Tibial artery (tissue), 4 donors: ENCODE measurements at regions not wholly inside any gene's neighbourhood (a gene's known extent, or its start where the extent isn't known, plus 50 kb on each side); places are given as distances from the start of the nearest gene placed in this dataset.
"Not testable (repeated sequence)": the region's sequence is repeated elsewhere in the genome, so short reads cannot be mapped to it uniquely, and the experiment has no call there.

Source experiments
- DNase-seq, 2 donors: peaks; one replicate each; pipeline ENCODE4 v3.0.0-alpha.2; 2019
- H3K27ac ChIP-seq, 2 donors: fragments of 200-600 bp; sonication (generic) in 1 of 2; 1 replicate in 1 of 2; 2 replicates in 1 of 2; pipeline ENCODE4 v1.5.1; 2018 to 2019; ENCODE audit warnings: mild to moderate bottlenecking in 1 of 2
- H3K27me3 ChIP-seq, 2 donors: fragments of 200-600 bp; sonication (generic) in 1 of 2; one replicate each; pipeline versions ENCODE4 v1.5.1 to v1.6.0; 2016 to 2019
- H3K36me3 ChIP-seq, 3 donors: fragments of 200-600 bp; sonication (generic) in 2 of 3; one replicate each; pipeline ENCODE4 v1.5.1; 2016 to 2019; ENCODE audit warnings: mild to moderate bottlenecking in 2 of 3
- H3K4me1 ChIP-seq, 4 donors: fragments of 200-600 bp; sonication (generic) in 2 of 4; 1 replicate in 3 of 4; 2 replicates in 1 of 4; pipeline ENCODE4 v1.5.1; 2016 to 2019
- H3K4me3 ChIP-seq, 2 donors: fragments of 200-600 bp; sonication (generic) in 1 of 2; 1 replicate in 1 of 2; 2 replicates in 1 of 2; pipeline ENCODE4 v1.5.1; 2018 to 2019; ENCODE audit warnings: mild to moderate bottlenecking in 2 of 2
- H3K9me3 ChIP-seq, 3 donors: fragments of 200-600 bp; sonication (generic) in 1 of 3; one replicate each; pipeline ENCODE4 v1.5.1; 2016 to 2019
- CTCF ChIP-seq, 2 experiments: fragments of 200-600 bp in 1 of 2; fragments of 450-650 bp in 1 of 2; IDR thresholded peaks; one replicate each; pipeline ENCODE4 v1.5.1; 2017 to 2019; ENCODE audit warnings: antibody characterized with exemption in 2 of 2, mild to moderate bottlenecking in 1 of 2, moderate library complexity in 1 of 2
- intact Hi-C: fragments of 100-400 bp; cut with DNase I; formaldehyde crosslinking; loops from one replicate; pipeline ENCODE4 v1.15.0; 2023; ENCODE audit warnings: low total_unique reads

DNA sequence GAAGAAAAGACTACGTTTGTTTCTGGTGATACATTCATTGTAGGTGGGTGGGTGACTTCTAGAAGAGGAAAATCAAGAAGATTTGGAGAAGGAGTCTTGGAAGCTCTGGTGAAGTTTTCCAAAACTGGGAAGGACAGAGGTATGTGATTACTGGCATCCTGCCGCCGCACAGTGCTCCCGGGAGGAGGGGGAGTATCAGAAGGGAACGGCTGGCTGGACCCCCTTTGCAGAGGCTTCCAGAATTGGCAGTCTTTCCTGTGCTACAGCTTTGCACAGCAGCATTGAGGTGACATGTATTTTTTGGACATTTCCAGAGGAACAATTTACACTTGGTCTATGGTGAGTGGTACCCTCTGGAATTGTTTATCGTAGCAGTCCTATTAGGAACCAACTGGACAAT, 75.7 kb upstream of the EOMES start:
- no peaks in the 10 kb centered on the region for H3K36me3 ChIP-seq
- H3K4me3 ChIP-seq: no peak overlapping the region
- no peaks in the 10 kb centered on the region for H3K27me3 ChIP-seq
- DNase-seq: no peak
- H3K9me3 ChIP-seq: no peaks in the 10 kb centered on the region
- no peak for TF ChIP-seq CTCF (IDR thresholded peaks at IDR 0.05)
- intact Hi-C loops: no loop called here
- H3K4me1 ChIP-seq: no peaks in the 10 kb centered on the region
- no peak overlapping the region for H3K27ac ChIP-seq

GRCh38 chr3:27800261-27800660, 78.1 kb upstream of the EOMES start:
- Histone ChIP-seq H3K4me1 (no peaks in the 10 kb centered on the region), H3K4me3 (no peak overlapping the region), H3K27ac (no peak overlapping the region), H3K27me3 (no peaks in the 10 kb centered on the region), H3K36me3 (no peaks in the 10 kb centered on the region), H3K9me3 (no peaks in the 10 kb centered on the region)
- no peak for DNase-seq
- TF ChIP-seq CTCF (IDR thresholded peaks at IDR 0.05): no peak
- intact Hi-C loops: no loop called here

- no peaks in the 10 kb centered on the region for H3K36me3 ChIP-seq
- no peaks in the 10 kb centered on the region for H3K27me3 ChIP-seq
- no peak for TF ChIP-seq CTCF (IDR thresholded peaks at IDR 0.05)
- no peaks in the 10 kb centered on the region for H3K9me3 ChIP-seq
- DNase-seq: no peak
- no peaks in the 10 kb centered on the region for H3K4me1 ChIP-seq
- no peak overlapping the region for H3K4me3 ChIP-seq
- intact Hi-C loops: no loop called here
- no peak overlapping the region for H3K27ac ChIP-seq
These were observed 80.3 kb upstream of the EOMES start for GRCh38 chr3:27802425-27802824.

DNA sequence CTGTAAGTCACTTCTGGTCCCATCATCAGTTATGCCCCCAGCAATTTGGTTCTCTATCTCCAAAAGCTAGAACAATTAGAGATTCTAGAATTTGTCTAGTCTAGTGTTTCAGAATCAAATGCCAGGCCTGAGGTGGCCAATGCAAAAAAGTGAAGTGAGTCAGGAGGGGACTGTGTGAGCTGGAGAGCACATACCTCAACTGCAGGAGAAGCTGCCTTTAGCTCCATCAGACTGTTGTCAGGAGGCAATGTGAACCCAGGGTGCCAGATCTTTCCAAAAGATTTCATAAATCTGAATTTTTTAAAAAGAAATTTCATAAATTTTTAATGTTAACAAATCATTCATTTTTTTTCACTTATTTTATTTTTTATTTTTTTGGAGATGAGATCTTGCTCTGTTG, 80.7 kb upstream of the EOMES start:
- Histone ChIP-seq H3K36me3 (no peaks in the 10 kb centered on the region), H3K4me3 (no peak overlapping the region), H3K9me3 (no peaks in the 10 kb centered on the region), H3K27ac (no peak overlapping the region), H3K27me3 (no peaks in the 10 kb centered on the region), H3K4me1 (no peaks in the 10 kb centered on the region)
- TF ChIP-seq CTCF (IDR thresholded peaks at IDR 0.05): no peak
- intact Hi-C loops: no loop called here
- DNase-seq: no peak

- H3K27me3 ChIP-seq: no peaks in the 10 kb centered on the region
- intact Hi-C loops: no loop called here
- DNase-seq: no peak
- no peaks in the 10 kb centered on the region for H3K4me1 ChIP-seq
- H3K9me3 ChIP-seq: no peaks in the 10 kb centered on the region
- no peak overlapping the region for H3K4me3 ChIP-seq
- TF ChIP-seq CTCF (IDR thresholded peaks at IDR 0.05): no peak
- H3K27ac ChIP-seq: no peak overlapping the region
- H3K36me3 ChIP-seq: no peaks in the 10 kb centered on the region
These were observed 83.2 kb upstream of the EOMES start for GRCh38 chr3:27805282-27805681.

GRCh38 chr3:27813255-27813654, 91.1 kb upstream of the EOMES start:
- TF ChIP-seq CTCF (IDR thresholded peaks at IDR 0.05): no peak
- no peak for DNase-seq
- Histone ChIP-seq H3K36me3 (no peaks in the 10 kb centered on the region), H3K9me3 (no peaks in the 10 kb centered on the region), H3K4me1 (no peaks in the 10 kb centered on the region), H3K4me3 (no peak overlapping the region), H3K27ac (no peak overlapping the region), H3K27me3 (no peaks in the 10 kb centered on the region)
- intact Hi-C loops: no loop called here

DNA sequence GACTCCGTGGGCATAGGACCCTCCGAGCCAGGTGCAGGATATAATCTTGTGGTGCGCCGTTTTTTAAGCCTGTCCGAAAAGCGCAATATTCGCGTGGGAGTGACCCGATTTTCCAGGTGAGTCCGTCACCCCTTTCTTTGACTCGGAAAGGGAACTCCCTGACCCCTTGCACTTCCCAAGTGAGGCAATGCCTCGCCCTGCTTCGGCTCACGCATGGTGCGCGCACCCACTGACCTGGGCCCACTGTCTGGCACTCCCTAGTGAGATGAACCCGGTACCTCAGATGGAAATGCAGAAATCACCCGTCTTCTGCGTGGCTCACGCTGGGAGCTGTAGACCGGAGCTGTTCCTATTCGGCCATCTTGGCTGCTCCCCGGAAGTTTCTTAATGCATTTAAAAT, 99.5 kb upstream of the EOMES start:
- H3K9me3 ChIP-seq, H3K27ac ChIP-seq, H3K27me3 ChIP-seq, intact Hi-C loops, H3K36me3 ChIP-seq, H3K4me1 ChIP-seq, DNase-seq, H3K4me3 ChIP-seq: not testable (repeated sequence)
